BJ (cell line): ENCODE measurements at regions not wholly inside any gene's neighbourhood (a gene's known extent, or its start where the extent isn't known, plus 50 kb on each side); places are given as distances from the start of the nearest gene placed in this dataset.

Experiments used
- CTCF ChIA-PET: fragments of 350-600 bp; formaldehyde crosslinking; extraction: SDS; loops from one replicate; lab custom pipeline; 2021; ENCODE audit warnings: antibody characterized with exemption, inconsistent platforms; lab: Yijun Ruan, JAX
- POLR2A ChIA-PET: fragments of 300-600 bp; sonication (Branson Sonifier 250); formaldehyde crosslinking; extraction: SDS; loops from one replicate; lab custom pipeline; 2021; ENCODE audit warnings: antibody characterized with exemption; lab: Charles Lee
- DNase-seq: peaks from one replicate; pipeline ENCODE4 v3.0.0-alpha.2; 2011; ENCODE audit warnings: low read depth
- H3K27me3 ChIP-seq: 2 replicates; pipeline ENCODE4 v1.6.0; 2011; ENCODE audit warnings: low read length; ENCODE audit not compliant: control insufficient read depth, insufficient read depth
- H3K36me3 ChIP-seq: 2 replicates; pipeline ENCODE4 v1.5.1; 2011; ENCODE audit warnings: low read length; ENCODE audit not compliant: control insufficient read depth, insufficient read depth
- H3K4me3 ChIP-seq: 2 replicates; pipeline ENCODE4 v1.5.1; 2011; ENCODE audit warnings: low read depth, mild to moderate bottlenecking, control low read depth, low read length
- TF ChIP-seq, protein P1 (sequence below): IDR thresholded peaks from 2 replicates; pipeline ENCODE4 v1.5.1; 2011; ENCODE audit warnings: low read depth, mild to moderate bottlenecking, control low read depth, inconsistent platforms, low read length, moderate library complexity; ENCODE audit not compliant: insufficient read depth

- TF ChIP-seq, protein P1, sequence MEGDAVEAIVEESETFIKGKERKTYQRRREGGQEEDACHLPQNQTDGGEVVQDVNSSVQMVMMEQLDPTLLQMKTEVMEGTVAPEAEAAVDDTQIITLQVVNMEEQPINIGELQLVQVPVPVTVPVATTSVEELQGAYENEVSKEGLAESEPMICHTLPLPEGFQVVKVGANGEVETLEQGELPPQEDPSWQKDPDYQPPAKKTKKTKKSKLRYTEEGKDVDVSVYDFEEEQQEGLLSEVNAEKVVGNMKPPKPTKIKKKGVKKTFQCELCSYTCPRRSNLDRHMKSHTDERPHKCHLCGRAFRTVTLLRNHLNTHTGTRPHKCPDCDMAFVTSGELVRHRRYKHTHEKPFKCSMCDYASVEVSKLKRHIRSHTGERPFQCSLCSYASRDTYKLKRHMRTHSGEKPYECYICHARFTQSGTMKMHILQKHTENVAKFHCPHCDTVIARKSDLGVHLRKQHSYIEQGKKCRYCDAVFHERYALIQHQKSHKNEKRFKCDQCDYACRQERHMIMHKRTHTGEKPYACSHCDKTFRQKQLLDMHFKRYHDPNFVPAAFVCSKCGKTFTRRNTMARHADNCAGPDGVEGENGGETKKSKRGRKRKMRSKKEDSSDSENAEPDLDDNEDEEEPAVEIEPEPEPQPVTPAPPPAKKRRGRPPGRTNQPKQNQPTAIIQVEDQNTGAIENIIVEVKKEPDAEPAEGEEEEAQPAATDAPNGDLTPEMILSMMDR = no peak
- Histone ChIP-seq H3K36me3 (no peaks in the 10 kb centered on the region), H3K27me3 (no peaks in the 10 kb centered on the region), H3K4me3 (no peak overlapping the region)
- no peak for DNase-seq
- ChIA-PET POLR2A (no interaction called here), CTCF (no interaction called here)
Observed at GRCh38 chr5:164980480-164980879, 1475.1 kb downstream of the MAT2B start.

DNA sequence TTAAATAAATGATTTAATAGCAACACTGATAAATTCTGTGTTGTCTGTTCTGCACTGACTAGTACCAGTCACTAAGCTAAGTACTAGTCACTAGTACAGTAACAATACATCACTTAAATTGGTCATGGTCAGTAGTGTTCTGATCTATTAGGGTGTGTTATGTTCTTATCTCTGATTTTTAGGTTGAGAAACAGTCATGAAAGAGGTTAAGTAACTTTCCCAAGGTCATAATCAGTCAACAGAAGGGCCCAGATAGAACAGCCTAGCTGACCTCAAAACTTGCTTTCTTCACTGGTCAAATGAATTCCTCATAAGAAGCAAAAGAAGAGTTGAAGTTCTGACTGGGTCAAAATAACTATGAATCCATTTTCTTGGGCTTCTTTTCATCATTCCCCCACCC lies 1492.7 kb downstream of the MAT2B start:
- POLR2A ChIA-PET = no interaction called here
- Histone ChIP-seq H3K4me3 (no peak overlapping the region), H3K36me3 (no peaks in the 10 kb centered on the region), H3K27me3 (no peaks in the 10 kb centered on the region)
- CTCF ChIA-PET = no interaction called here
- TF ChIP-seq, protein P1 = no peak
- no peak for DNase-seq

GRCh38 chr5:164998590-164998989 lies 1493.2 kb downstream of the MAT2B start:
- DNase-seq = no peak
- POLR2A ChIA-PET = no interaction called here
- Histone ChIP-seq H3K27me3 (no peaks in the 10 kb centered on the region), H3K4me3 (no peak overlapping the region), H3K36me3 (no peaks in the 10 kb centered on the region)
- TF ChIP-seq, protein P1 = no peak
- CTCF ChIA-PET = no interaction called here

GRCh38 chr5:165000479-165001190 lies 1495.2 kb downstream of the MAT2B start:
- TF ChIP-seq, protein P1 = no peak
- no peak for DNase-seq
- POLR2A ChIA-PET = no interaction called here
- CTCF ChIA-PET = no interaction called here
- no peaks in the 10 kb centered on the region for H3K36me3 ChIP-seq
- H3K4me3 ChIP-seq = no peak overlapping the region
- H3K27me3 ChIP-seq = no peaks in the 10 kb centered on the region

DNA sequence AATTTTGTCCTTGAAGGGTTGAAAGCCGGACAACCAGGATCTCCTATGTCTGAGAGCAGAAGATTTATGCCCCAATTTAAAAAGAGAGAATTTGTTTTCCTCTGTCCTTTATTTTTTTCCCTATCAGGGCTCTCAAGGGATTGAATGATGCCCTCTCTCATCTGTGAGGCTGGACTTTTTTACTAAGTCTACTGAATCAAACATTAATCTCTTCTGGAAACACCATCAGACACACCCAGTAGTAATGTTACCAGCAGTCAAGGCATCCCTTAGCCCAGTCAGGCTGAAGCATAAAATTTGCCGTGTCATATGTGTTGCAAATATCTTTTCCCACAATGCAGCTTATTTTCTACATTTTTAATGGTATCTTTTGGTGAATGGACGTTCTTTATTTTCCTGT lies 1497.9 kb downstream of the MAT2B start:
- DNase-seq = no peak
- POLR2A ChIA-PET = no interaction called here
- TF ChIP-seq, protein P1 = no peak
- Histone ChIP-seq H3K4me3 (no peak overlapping the region), H3K36me3 (no peaks in the 10 kb centered on the region), H3K27me3 (no peaks in the 10 kb centered on the region)
- CTCF ChIA-PET = no interaction called here
